ENCODE measurements at regions not wholly inside any gene's neighbourhood (a gene's known extent, or its start where the extent isn't known, plus 50 kb on each side); places are given as distances from the start of the nearest gene placed in this dataset.

DNA sequence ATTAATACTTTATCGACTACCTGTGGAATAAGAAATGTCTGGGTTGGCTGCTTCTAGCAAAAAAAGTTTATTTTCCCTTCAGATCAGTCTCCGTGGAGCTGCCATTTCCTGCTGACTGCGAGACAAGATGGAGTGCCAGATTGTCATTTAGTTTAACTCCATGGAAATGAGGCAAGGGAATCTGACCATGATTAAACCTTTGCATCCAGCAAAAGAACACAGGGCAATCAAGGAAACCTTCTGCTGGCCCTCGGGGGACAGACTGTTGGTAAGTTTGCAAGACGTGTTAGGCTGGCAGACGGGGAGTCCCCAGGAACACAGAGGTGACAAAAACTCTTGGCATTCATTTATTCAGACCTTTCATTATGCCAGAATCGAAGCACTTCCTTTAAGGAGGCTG, 52.2 kb upstream of the SPACA1 start:
- no peak for DNase-seq (ENCODE audit: low spot score)

DNA sequence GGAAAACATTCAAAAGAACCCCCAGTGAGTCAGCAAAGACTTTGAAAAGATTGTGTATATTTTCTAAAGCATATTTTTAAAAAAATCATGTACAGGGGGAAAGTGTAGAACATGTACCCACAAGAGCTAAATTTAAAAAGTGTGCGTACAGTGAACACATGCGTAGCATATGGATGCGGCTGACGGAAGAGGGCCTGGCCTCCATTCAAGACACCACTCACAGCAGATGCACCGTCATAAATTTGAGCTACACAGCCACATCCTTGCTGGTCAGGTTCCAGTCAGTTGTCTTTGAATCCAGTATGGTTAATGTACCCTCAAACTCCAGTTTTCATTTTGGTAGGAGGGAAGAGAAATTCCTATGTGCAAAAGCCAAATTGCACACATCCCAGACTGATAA, 54.3 kb upstream of the SPACA1 start:
- DNase-seq (ENCODE audit: low spot score): no peak

DNA sequence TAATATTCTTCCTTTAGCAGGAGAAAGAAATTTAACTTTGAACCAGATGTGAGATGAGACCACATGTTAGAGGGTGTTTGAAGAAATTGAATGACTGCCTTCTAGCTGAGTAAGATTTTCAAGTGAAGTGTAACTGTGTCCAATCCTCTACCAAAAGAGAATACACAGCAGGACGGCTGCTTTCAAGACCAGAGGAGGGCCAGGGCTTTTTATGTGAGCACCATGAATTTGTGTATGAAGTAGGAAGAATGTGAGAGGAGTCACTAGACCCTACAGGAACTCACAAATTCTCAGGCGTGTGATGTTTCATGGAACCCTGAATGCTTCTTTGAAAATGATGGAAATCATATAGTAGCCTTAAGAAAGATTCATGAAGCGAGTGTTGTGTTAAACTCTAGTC, 56.8 kb upstream of the SPACA1 start:
- peak; percentile 49 for DNase-seq (ENCODE audit: low spot score)

DNA sequence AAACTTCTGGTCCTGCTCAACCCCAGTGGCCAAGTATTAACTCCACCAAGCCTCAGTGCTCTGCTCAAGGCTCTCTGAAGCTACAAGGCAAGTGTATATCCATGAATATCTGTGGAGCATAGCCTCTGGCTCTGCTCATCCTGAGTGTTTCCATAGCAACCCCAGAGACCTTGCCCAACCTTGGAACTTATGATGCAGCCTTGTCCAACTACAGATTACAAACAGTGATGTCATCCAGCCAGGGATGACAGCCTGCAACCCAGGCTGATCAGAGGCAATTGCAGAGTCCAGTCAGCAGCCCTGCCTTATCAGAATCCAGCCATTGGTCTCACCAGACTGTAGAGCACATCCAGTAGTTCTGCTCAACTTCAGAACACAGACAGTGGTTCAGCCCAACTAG, 65.5 kb upstream of the SPACA1 start:
- DNase-seq (ENCODE audit: low spot score): peak; percentile 79

DNA sequence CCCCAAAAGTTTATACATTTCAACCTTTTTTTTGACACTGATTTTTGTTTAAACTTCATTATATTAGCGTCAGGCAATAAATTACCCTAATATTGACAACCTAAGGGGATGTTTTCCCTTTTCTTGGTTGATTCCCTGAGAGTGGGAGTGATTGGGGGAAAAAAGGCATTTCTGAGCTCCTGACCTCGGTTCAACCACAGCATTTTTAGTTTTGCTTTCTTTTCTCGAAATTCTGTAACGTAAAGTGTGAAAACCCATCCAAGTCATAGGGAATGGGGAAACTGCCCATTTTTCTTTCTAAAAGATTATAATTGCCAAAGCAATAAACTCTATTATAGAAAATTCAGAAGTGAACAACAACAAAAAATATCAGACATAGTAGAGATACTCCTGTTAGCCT, 67.9 kb upstream of the SPACA1 start:
- no peak for DNase-seq (ENCODE audit: low spot score)

DNA sequence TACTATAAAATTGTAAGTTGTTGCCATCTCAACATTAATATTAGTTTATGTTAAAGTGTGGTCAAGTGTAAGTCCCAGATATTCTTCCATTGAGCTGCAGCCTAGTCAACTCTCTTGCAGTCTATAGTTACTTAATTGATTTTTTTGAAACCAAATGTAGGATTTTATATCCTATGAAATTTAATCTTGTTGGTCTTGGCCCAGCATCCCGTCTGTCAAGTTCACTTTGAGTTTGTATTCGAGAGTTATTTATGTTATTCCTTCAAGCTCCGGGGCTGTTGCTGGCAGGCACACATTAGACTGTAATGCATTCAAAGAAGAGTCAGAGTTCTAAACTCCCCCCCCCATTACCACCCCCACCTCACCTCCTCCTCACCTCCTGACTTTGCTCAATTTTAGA, 71.0 kb upstream of the SPACA1 start:
- DNase-seq (ENCODE audit: low spot score): no peak

DNA sequence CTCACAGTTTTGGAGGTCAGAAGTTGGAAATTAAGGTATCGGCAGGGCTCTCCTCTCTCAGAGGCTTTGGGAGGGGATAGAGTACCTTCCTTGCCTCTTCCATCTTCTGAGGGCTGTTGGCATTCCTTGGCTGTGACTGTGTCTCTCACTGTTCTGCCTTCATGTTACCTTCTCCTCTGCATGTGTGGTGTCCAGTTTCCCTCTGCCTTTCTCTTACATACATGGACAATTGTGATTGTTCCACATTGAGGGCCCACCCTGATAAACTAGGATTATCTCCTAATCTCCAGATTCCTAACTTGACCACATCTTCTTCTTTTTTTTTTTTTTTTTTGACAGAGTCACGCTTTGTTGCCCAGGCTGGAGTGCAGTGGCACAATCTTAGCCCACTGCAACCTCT, 72.1 kb upstream of the SPACA1 start:
- DNase-seq (ENCODE audit: low spot score): no peak

DNA sequence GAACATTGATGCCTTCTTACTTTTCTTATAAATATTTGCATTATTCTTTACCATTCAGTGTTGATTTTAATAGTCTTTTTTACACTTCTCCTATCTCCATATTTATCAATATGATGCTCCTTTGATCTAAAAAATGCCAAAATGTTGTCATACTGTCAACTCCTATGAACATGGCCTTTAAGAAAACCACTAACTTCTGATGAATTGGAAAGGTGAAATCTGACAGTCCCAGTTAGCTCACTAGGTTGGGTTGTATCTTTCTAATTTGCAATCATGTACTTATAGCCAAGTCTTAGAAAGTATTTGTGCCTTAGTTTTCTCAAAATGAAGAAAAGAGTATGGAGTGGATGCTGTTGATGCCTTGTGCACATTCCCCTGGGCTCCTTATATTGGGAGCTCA, 75.4 kb upstream of the SPACA1 start:
- no peak for DNase-seq (ENCODE audit: low spot score)

DNA sequence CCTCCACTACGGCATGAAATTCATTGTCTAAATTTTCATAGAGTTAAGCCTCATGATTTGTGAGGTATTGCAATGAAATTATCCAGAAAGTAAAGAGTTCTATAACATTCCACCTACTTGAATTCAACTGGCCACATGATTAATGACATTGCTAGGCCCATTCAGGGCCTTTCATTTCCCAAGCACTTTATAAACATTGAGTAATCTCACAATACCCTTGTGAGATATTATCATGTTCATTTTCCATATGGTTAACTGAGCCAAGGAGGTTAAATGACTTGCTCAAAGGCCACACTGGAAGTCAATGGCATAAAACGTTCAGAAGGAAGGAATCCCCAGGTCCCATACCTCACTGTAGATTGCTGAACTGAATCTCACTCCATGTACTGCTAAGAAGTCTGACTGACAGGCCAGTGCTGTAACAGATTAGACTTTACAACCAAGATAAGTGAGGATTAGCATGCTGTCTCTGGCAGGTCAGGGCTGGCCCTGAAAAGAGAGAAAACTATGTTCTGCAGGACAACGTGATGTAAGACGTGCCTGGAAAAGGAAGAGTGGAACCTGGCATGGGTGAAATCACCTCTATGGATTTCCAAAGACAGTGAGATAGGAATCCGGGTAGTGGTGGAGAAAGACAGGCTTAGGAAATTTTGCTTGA, 75.9 kb upstream of the SPACA1 start:
- DNase-seq (ENCODE audit: low spot score): no peak

DNA sequence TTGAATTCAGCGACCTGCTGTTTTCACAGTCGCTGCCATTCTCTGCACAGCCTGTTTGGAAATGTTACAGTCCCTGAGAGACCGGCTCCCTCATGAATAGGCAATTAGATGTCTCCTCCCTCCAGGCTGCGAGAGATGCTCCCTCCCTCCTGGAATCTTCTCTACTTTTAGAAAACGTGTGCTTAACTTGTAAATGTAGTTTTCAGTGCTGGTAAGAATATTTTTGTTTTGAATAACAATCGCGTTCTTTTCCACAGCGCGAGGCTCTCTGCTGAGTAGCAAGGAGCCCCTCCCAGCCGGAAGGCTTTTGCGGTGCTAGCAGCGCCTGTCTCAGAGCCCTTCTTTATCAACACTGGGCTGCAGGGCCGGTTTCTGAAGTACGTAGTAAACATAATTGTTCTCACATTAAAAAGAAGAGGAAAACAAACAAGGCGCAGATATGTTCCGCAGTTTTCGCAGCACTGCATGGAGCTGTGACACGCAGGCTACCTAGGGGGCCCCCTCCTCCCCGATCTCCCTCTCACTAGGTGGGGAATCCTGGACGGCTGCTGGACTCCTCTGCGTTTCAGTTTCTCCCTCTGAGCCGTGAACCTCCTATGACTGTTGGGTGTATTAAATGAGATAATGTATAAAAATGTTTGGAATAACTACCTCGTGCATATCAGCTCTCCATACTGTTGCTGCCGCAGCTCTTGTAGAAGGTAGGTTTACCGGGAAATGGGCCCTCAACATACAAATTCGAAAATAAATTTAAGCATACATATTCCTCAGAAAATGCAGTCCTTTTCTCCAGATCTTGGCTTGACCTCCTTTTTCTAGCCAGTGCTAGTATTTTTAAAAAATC, 79.0 kb upstream of the SPACA1 start:
- DNase-seq (ENCODE audit: low spot score): peak; percentile 21

DNA sequence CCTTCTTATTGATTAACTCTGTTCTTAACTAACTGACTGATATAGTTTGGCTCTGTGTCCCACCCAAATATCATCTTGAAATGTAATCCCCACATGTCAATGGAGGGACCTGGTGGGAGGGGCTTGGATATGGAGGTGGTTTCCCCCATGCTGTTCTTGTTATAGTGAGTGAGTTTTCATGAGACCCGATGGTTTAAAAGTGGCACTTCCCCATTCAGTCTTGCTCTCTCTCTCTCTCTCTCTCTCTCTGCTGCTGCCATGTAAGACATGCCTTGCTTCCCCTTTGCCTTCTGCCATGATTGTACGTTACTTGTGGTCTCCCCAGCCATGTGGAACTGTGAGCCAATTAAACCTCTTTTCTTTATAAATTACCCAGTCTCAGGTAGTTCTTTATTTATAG, 81.8 kb upstream of the SPACA1 start:
- no peak for DNase-seq (ENCODE audit: low spot score)

DNA sequence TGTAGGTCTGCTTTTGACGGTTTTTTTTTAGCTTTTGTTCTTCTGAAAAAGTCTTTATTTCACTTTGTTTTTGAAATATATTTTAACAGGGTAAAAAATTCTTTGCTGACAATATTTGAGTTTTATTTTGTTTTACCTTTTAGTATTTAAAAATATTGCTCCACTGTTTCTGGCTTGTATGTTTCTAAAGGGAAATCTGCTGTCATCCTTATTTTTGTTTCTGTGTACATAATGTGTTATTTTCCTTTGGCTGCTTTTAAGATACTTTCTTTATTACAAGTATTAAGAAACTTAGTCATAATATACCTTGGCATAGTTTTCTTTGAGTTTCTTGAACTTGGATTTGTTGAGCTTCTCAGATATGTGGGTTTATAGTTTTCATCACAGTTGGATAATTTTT, 88.6 kb upstream of the SPACA1 start:
- DNase-seq (ENCODE audit: low spot score): no peak

DNA sequence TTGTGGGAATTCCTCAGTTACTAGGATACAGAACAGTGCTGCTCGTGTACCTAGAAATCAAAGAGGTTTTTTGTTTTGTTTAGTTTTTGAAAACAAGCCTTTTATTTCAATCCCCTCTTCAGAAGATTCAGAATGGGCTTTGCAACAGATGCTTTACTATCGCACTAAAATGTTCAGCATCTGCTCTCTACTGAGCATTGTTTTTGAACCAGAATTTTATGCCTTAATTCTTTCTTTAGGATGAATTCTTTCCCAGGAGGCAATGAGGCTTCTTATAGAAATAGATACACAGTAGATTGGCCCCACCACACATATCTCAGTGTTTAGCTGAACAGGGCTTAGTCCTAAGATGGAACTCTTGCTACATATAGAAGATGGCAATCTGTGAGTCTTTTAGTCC, 95.9 kb upstream of the SPACA1 start:
- no peak for DNase-seq (ENCODE audit: low spot score)

DNA sequence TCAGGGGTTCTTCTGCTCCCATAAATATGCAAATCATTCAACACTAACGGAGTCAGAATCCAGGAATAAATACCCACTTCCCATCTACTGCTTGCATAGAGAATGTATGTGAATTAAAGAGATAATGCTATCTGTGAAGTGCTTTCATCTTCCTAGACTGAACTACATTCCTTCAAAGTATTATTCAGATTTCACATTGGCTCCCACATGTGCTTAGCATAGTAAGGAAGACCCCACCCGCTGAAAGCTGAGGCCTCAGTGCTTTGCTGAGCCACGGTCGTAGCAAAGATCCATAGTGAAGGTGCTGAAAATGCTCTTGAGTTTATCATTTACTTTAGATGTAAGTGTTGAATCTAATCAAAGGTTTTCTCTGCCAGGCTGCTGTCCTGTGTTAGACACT, 97.0 kb upstream of the SPACA1 start:
- no peak for DNase-seq (ENCODE audit: low spot score)

DNA sequence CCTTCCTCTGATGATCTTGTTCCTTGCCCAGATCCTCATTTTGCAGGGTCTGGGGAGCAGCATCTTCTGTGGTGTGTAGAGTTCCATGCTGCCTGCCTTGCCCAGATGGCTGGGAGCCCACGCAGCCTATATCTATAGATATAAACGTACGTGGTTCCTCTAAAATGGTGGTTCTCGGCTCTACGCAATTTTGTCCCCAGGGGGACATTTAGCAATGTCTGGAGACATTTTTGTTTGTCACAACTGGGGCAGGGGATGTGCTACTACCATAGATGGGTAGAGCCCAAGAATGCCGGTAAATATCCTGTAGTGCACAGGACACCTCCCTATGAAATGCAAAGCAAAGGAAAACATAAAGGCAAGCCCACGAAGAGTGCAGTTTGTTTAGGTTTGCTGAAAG, 98.4 kb upstream of the SPACA1 start:
- DNase-seq (ENCODE audit: low spot score): no peak

DNA sequence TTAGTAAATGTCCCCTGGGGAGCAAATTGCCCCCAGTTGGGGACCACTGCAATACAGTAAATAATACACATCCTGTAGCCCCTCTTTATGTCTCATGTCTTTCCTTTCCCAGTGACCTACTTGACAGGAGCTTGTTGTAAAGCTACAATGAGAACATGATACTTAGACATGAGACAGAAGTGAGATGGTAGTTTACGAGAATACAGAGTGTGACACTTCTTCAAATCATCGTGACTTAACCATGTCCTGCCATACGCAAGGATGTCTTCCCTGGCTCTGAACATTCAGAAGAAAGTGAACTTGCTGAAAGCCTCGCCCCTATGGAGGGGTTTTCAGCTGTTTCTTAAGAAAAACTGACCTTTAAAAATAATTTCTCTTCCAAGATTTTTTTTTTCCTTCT, 101.0 kb upstream of the SPACA1 start:
- DNase-seq (ENCODE audit: low spot score): no peak

DNA sequence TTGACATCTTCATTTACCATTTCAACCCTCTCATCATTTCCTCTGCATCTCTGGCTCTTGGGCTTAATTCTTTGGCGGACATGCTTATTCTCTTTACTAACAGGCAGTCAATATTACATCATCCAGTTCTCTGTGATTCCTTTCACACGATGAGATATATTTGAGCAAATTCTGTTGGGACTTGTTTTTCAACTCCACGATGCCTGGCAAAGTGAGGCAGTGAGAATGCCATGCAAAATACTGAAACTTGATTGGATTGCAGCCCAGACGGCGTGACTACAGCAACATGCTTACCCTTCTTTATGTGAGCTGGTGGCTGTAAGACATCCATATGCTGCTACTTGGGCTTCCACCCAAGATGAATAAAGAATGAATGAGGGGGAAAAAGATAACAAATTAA, 101.7 kb upstream of the SPACA1 start:
- no peak for DNase-seq (ENCODE audit: low spot score)

DNA sequence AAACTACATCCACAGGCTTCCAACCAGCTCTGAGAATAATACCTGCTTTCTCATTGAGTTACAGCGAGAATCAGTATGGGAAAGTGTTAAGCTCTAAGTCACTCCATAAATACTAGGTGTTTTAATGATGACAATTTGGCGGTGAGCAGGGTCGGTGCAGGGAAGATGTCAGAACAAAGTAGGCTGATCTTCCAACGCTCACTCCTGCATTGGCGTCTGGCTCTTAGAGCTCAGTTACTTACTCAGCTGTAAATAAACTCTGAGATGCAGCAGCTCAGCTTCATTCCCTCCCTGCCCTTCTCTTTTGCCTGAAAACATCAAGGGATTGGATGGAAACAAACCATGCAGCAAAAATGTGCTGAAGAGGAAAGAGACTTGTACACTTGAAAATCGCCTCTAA, 102.5 kb upstream of the SPACA1 start:
- no peak for DNase-seq (ENCODE audit: low spot score)

DNA sequence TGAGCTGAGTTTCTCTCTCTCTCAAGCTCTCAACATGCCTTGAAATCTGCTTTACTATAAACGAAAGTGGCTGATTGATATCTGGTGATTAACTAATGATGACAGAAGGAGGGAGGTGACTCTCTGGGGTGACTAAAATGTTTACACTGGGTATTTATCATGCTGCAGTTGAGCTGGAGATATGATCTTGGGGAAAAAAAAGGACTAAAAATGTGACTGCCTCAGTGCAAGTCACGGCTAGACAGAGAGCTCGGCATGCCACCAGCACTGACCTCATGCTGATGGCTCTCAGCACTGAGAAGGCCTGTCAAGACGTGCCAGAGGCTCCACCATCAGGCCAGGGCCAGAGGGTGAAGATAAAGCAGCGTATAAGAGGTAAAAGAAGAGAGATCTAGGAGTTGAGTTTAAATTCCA, 103.1 kb upstream of the SPACA1 start:
- peak; percentile 70 for DNase-seq (ENCODE audit: low spot score)

DNA sequence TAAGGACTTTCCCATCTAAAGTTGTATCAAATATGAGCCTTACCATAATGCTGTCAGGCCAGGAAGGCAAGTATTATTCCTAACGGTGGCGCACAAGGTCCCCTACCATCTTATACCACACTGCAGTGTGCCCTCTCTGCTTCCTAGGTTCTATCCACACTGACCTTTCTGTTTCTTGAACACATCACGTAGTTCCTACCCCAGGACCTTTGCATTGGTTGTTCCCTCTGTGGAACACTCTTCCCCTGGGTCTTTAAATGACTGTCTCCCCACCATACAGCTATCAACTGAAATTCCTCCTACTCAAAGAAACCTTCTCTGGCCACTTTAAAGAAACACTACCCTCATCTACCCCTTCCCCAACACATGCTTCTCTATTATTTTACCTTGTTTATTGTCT, 104.5 kb upstream of the SPACA1 start:
- DNase-seq (ENCODE audit: low spot score): no peak

DNA sequence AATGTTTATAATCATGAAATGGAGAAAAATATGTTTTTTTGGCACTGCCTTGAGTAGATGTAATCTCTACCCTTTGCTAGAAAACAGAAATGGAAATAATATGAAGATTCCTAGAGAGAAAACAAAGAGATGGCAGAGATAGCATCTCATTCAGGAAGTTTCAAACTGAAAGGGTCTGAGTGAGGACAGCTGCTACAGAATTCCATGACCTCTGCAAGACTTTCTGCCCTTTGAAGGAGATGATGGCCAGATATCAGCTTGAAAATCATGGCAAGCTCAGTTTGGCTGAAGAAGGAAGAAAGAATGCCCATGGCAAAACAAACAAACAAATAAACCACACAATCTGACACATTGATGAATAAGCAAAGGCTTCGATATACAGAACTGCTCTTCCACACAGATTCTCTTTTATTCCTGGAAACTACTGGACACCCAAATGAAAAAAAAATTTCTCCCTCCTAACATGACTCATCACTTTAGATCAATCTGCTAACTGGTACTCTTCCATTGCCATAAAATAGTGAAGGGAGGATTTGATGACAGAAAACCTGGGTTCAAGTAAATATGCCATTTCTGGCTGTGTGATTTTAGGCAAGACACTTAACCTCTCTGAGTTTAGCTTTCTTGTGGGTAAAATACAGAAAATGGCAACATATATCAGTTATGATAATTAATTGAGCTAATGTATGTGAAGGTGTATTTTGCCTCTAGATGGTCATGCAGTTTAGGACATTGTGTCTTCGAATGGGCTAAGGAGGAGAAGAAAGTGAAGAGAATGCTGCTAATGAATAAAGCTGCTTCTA, 105.9 kb upstream of the SPACA1 start:
- DNase-seq (ENCODE audit: low spot score): peak; percentile 43

DNA sequence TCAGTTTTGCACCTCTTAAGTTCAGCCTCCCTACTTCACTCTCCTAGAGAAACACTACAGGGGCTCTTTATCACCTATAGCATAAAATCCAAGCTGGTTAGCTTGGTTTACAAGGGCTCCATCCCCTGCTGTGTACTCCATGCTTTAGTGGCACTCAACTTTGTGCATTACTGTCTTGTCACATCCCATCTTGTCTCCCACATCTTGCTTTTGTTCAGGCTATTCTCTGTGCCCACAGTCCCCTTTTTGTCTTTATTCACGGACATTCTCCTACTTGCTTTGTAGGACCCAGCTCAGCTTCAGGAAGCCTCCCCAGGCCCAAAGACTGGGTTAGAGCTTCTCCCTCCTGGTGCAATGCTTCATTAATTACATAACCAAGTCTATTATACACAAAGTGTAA, 107.9 kb upstream of the SPACA1 start:
- no peak for DNase-seq (ENCODE audit: low spot score)

DNA sequence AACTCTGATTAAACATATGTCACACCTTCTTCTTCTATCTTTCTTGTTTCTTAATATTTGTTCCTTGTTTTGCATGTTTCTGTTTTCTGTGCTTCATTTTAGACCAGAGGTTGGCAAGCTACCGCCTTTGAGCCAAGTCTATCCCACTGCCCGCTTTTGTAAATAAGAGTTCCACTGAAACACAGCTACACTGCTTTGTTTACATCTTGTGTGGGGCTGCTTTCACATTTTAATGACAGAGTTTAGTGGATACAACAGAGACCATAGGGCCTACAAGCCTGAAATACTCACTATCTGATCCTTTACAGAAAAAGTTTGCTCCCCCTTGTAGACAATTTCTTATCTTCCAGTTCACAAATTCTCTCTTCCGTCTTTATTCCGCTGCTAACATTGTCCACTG, 109.4 kb upstream of the SPACA1 start:
- no peak for DNase-seq (ENCODE audit: low spot score)
